ENCODE measurements at regions not wholly inside any gene's neighbourhood (a gene's known extent, or its start where the extent isn't known, plus 50 kb on each side); places are given as distances from the start of the nearest gene placed in this dataset.

- no peak for DNase-seq (ENCODE audit: low read depth)
- Histone ChIP-seq H3K27me3 (ENCODE audit: control insufficient read depth, insufficient read depth, low read length) (no peaks in the 10 kb centered on the region), H3K4me3 (ENCODE audit: low read depth, low read length) (no peak overlapping the region), H3K36me3 (ENCODE audit: control insufficient read depth, insufficient read depth, low read length) (no peaks in the 10 kb centered on the region)
- no peak for TF ChIP-seq CTCF (IDR thresholded peaks at IDR 0.05; ENCODE audit: insufficient read depth, low read length, poor library complexity, severe bottlenecking)
These were observed 96.8 kb upstream of the WSCD1 start for GRCh38 chr17:5973410-5973809.

GRCh38 chr17:5975661-5976060 lies 94.5 kb upstream of the WSCD1 start:
- Histone ChIP-seq H3K27me3 (ENCODE audit: control insufficient read depth, insufficient read depth, low read length) (no peaks in the 10 kb centered on the region), H3K36me3 (ENCODE audit: control insufficient read depth, insufficient read depth, low read length) (no peaks in the 10 kb centered on the region), H3K4me3 (ENCODE audit: low read depth, low read length) (no peak overlapping the region)
- TF ChIP-seq CTCF (IDR thresholded peaks at IDR 0.05; ENCODE audit: insufficient read depth, low read length, poor library complexity, severe bottlenecking): no peak
- DNase-seq (ENCODE audit: low read depth): no peak

DNA sequence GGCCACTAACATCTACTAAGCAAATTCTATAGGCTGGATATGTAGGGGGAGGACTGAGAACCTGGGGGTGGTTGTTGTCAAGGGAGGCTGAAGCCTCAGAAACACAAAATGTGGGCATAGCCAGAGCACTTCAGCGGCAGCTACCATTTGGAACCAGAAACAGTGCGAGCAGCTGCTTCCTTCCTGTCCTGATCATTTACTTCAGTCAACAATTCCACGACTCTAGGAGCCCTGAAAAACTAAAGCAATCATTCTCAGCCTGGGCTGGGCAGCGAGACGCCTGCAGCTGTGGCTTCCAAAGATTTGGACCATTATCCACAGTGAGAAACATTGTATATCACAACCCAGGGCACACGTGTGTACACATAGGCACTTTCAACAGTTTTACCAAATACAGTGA lies 93.9 kb upstream of the WSCD1 start:
- Histone ChIP-seq H3K36me3 (ENCODE audit: control insufficient read depth, insufficient read depth, low read length) (no peaks in the 10 kb centered on the region), H3K4me3 (ENCODE audit: low read depth, low read length) (no peak overlapping the region), H3K27me3 (ENCODE audit: control insufficient read depth, insufficient read depth, low read length) (no peaks in the 10 kb centered on the region)
- DNase-seq (ENCODE audit: low read depth): no peak
- no peak for TF ChIP-seq CTCF (IDR thresholded peaks at IDR 0.05; ENCODE audit: insufficient read depth, low read length, poor library complexity, severe bottlenecking)

DNA sequence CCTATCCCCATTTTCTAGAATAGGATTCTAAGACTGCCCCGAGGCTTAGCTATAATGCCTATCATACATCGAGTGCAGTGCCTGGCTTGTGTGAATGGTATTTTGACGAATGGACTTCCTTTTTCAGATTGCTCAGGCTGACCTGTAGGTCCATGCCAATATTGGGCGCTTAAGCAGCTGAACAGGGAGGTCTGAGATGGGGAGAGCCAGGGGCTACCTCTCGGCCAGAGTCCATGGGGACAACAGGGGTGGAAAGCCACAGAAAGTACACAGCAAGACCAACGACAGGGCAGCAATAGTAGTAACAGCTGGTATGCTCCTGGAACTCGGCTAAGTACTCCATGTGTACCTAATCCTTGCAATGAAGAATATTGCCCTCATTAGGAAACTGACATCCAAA lies 91.7 kb upstream of the WSCD1 start:
- no peak for TF ChIP-seq CTCF (IDR thresholded peaks at IDR 0.05; ENCODE audit: insufficient read depth, low read length, poor library complexity, severe bottlenecking)
- Histone ChIP-seq H3K27me3 (ENCODE audit: control insufficient read depth, insufficient read depth, low read length) (no peaks in the 10 kb centered on the region), H3K4me3 (ENCODE audit: low read depth, low read length) (no peak overlapping the region), H3K36me3 (ENCODE audit: control insufficient read depth, insufficient read depth, low read length) (no peaks in the 10 kb centered on the region)
- no peak for DNase-seq (ENCODE audit: low read depth)

DNA sequence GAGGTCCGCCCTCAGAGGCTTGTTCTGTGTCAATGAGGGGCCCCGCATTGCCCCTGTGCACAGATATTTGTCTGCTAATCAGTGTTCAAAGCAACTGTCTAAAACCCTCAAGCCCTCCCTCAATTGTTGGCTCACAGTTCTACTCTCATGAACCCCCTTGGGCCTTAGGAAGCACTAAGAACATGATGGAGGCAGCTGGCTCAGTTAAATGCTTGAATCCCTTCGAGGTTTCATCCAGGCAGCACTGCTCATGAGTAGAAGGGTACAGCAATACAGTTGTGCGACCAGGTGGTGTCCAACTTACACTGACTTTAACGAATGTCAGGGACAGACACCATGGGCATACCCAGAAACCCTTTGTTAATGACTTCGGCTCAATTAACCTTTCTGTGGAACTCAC lies 89.2 kb upstream of the WSCD1 start:
- H3K36me3 ChIP-seq (ENCODE audit: control insufficient read depth, insufficient read depth, low read length): no peaks in the 10 kb centered on the region
- no peaks in the 10 kb centered on the region for H3K27me3 ChIP-seq (ENCODE audit: control insufficient read depth, insufficient read depth, low read length)
- H3K4me3 ChIP-seq (ENCODE audit: low read depth, low read length): no peak overlapping the region
- no peak for DNase-seq (ENCODE audit: low read depth)
- no peak for TF ChIP-seq CTCF (IDR thresholded peaks at IDR 0.05; ENCODE audit: insufficient read depth, low read length, poor library complexity, severe bottlenecking)

DNA sequence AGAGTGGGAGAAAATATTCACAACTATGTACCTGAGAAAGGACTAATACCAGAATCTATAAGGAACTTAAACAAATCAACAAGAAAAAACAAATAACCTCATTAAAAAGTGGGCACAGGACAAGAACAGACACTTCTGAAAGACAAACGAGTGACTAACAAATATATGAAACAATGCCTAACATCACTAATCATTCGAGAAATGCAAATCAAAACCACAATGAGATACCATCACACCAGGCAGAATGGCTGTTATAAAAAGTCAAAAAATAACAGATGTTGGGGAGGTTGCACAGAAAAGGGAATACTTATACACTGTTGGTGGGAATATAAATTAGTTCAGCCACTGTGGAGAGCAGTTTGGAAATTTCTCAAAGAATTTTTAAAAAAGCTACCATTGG lies 83.5 kb upstream of the WSCD1 start:
- Histone ChIP-seq H3K4me3 (ENCODE audit: low read depth, low read length) (no peak overlapping the region), H3K36me3 (ENCODE audit: control insufficient read depth, insufficient read depth, low read length) (no peaks in the 10 kb centered on the region), H3K27me3 (ENCODE audit: control insufficient read depth, insufficient read depth, low read length) (no peaks in the 10 kb centered on the region)
- DNase-seq (ENCODE audit: low read depth): no peak
- TF ChIP-seq CTCF (IDR thresholded peaks at IDR 0.05; ENCODE audit: insufficient read depth, low read length, poor library complexity, severe bottlenecking): no peak
